NCI-H1092 treated with DMSO at 0.1 percent for 48 hours (cell line): ENCODE measurements at regions not wholly inside any gene's neighbourhood (a gene's known extent, or its start where the extent isn't known, plus 50 kb on each side); places are given as distances from the start of the nearest gene placed in this dataset.
"Not testable (repeated sequence)": the region's sequence is repeated elsewhere in the genome, so short reads cannot be mapped to it uniquely, and the experiment has no call there.

ENCODE experiments used
- DNase-seq: peaks from one replicate; lab custom pipeline; 2025; lab: John Stamatoyannopoulos, UW

- DNase-seq = no peak
Measured at GRCh38 chr13:85216576-85216975, 582.6 kb downstream of the SLITRK6 start.

- no peak for DNase-seq
Measured at GRCh38 chr13:85212692-85213091, 586.5 kb downstream of the SLITRK6 start.

DNA sequence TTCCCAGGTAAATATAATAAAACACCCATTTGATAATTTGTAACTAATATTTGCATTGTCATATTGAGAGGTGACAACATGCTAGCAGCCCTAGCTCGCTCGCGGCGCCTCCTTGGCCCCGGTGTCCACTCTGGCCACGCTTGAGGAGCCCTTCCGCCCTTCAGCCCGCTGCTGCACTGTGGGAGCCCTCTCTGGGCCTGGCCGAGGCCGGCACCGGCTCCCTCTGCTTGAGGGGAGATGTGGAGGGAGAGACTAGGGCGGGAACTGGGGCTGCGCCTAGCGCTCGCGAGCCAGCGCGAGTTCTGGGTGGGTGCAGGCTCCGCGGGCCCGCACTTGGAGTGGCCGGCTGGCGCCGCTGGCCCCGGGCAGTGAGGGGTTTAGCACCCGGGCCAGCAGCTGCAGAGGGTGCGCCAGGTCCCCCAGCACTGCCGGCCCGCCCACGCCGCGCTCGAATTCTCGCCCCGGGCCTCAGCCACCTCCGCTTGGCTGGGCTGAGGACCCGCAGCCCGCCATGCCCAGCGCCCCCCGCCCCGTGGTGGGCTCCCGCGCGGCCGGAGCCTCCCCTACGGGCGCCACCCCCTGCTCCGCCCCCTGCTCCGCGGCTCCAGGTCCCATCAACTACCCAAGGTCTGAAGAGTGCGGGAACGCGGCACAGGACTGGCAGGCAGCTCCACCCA is 594.4 kb downstream of the SLITRK6 start:
- no peak for DNase-seq

DNA sequence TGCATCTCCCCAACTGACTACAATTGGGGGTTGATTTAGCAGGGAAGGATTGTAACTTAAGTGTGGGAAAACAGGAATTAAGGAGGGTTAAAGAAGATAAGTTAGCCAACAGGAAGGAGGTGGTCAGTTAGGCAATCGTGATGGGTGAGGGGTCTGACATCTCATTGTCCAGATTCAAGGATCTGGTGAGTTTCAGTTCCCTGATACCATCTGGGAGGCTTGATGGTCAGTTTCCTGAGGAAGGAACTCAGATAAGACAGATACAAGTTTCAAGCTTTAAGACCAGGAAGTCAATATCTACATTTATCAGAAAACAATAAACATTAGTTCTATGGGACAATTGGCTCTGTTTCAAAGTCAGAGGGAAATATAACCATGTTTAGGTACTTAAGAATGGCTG is 601.8 kb downstream of the SLITRK6 start:
- DNase-seq = no peak

DNA sequence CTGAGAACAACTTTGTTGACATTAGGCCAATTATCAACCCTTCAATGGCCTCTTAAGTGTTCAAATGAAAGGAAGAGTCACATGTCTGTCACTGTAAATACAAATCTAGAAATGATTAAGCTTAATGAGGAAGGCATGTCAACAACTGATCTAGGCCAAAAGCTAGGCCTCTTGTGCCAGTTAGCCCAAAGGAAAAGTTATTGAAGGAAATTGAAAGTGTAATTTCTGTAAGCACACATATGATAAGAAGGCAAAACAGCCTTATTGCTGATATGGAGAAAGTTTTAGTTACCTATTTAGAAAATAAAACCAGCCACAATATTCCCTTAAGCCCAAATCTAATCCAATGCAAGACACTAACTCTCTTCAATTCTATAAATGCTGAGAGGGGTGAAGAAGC is 604.7 kb downstream of the SLITRK6 start:
- peak; percentile 34 for DNase-seq

GRCh38 chr13:85191996-85192718 is 607.1 kb downstream of the SLITRK6 start:
- no peak for DNase-seq

- DNase-seq = no peak
Measured at GRCh38 chr13:85186356-85187045, 612.7 kb downstream of the SLITRK6 start.

DNA sequence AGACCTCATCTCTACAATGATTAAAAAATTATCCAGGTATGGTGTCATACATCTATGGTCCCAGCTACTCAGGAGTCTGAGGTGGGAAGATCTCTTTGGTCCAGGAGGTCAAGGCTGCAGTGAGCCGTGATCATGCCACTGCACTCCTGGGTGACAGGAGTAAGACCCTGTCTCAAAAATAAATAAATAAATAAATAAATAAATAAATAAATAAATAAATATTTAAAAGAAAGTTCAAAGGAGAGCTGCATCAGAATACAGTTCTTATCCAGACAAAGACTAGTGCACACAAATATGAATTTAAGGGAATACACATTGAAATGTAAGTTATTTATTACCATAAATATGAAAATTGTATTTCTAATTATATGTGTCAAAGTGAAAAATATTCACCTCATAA is 624.9 kb downstream of the SLITRK6 start:
- no peak for DNase-seq

DNA sequence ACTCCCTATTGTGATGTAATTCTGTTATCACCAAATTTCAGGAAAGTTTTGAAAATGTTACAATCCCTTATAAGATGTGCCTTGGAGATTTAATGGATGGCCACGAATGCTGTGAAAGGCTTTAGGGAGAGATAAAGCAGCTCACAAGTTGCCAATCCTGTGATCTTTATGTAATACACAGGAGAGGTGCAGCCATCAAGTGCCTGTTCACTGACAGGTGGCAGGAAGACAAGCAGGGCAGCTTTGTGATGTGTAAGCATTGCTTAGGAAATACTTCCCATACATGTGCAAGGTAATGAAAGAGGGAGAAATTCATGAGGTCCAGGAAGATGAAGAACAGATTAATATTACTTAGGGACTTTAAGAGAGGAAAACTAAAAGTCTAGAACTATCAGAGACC is 628.8 kb downstream of the SLITRK6 start:
- no peak for DNase-seq

- DNase-seq = no peak
Measured at GRCh38 chr13:85166891-85167290, 632.3 kb downstream of the SLITRK6 start.

GRCh38 chr13:85163063-85163462 is 636.2 kb downstream of the SLITRK6 start:
- no peak for DNase-seq

DNA sequence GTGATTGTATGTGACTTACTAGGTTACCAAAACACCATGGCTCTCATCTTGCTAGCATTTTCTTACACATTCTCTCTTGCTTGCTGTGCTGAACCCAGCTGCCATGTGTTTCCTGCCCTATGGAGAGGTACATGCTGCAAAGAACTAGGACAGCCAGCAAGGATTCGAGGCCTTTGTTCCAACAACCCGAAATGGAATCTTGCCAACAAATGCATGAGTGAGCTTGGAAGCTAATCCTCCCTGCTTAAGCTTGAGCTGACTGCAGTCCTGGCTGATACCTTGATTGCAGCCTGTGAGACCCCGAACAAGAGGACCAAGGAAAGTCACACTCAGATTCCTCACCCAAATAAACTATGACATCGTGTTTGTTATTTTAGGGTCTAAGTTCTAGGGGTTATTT is 651.2 kb downstream of the SLITRK6 start:
- peak; percentile 81 for DNase-seq

GRCh38 chr13:85142351-85142927 is 656.8 kb downstream of the SLITRK6 start:
- DNase-seq = no peak

DNA sequence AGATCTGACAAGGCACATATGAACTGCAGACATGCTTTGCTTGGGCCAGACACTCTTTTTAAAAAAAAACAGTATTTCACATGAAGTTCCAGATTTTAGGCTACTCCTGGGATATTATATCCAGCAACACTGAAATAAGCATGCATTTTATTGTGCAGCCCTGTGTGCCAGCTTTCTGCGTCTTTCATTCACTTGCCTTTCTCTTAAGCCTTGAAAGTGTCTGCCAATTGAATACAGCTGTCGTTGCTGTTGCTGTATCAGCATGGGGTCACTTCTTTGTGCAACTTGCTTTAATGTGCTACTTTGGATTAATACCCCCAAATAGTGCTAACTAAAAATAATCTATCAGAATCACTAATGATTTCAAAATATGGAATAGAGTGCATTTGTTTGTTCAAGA is 657.8 kb downstream of the SLITRK6 start:
- DNase-seq = no peak

- DNase-seq = no peak
Measured at GRCh38 chr13:85140192-85140591, 659.0 kb downstream of the SLITRK6 start.

- DNase-seq = no peak
Measured at GRCh38 chr13:85137516-85137915, 661.7 kb downstream of the SLITRK6 start.

DNA sequence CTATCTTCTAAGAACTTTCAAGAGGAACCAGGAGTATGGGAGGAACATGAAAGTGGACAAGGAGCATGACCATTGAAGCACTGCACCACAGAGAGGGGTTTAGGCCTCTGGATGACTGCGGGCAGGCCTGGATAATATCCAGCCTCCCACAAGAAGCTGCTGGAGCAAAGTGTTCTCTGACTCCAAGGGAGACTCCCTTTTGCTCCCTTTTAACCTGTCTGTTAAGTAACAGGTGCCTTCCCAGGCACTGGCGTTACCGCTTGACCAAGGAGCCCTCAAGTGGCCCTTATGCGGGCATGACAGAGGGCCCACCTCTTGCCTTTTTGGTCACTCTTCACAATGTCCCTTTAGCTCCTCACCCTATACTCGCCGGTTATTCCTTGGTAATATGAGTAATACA is 666.2 kb downstream of the SLITRK6 start:
- DNase-seq = no peak

- DNase-seq = not testable (repeated sequence)
Measured at GRCh38 chr13:85123501-85123900, 675.7 kb downstream of the SLITRK6 start.

GRCh38 chr13:85108356-85108755 is 690.9 kb downstream of the SLITRK6 start:
- DNase-seq = no peak

- no peak for DNase-seq
Measured at GRCh38 chr13:85099245-85099644, 700.0 kb downstream of the SLITRK6 start.

DNA sequence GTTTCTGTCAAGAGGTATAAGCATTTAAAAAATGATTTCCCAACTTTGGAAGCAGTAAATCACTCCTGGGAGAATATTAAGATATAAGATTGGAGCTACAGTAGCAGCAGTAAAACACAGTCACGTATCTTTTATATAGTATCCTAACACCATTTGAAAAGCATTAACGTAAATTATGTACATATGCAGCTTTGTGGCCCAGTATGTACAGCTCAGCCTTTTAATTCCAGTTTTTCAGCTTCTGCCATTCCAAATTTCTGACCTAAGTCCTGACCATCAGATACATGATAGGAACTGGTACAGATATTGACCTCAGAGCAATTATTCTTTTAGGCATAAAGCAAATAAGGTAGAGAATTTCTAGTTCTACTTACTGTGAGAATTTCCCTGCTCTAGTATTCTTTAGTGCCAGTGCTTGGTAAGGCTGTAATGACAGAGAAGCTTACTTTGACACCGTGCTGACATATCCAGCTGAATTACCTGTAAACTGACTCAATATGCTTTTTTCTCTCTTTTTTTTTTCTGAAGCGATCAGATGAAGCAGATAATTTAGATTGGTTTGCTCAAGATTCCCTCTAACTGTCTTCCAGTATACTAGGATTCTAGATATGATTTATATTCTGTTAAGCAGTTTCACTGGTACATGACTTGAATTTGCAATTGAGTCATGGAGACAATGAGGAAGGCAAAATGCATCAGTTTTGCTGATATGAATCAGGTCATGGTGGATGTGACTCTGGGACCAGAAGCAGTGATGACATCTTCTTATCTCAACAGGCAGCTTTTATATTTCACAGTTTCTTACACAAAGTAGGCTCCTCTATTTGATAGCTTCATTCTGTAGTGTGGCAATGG is 703.6 kb downstream of the SLITRK6 start:
- no peak for DNase-seq

DNA sequence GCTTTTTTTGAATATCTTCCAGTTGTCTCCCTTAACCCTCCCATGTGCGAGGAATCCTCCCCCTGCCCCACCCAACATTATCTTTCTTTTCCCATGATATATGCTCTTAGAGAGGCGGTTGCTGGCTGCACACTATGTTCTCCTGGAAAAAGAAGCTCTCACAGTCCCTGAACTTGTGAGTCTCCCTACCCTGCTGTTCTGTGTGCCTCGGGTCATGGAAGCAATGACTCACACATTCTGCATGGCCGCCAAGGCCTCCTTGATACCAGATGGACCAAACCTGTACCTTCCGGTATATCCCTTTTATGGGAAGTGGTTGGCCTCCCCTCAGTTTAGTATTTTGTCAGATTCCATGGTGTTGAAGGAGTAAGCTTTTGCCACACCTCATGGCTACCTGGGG is 705.4 kb downstream of the SLITRK6 start:
- DNase-seq = no peak
